Activated CD8-positive, alpha-beta T cell treated with anti-CD3 and anti-CD28 coated beads, Interleukin-2, amount 10 ng/mL, durations not matched to agents 7 days and 5 days (primary cell): ENCODE measurements at regions not wholly inside any gene's neighbourhood (a gene's known extent, or its start where the extent isn't known, plus 50 kb on each side); places are given as distances from the start of the nearest gene placed in this dataset.
"Not testable (repeated sequence)": the region's sequence is repeated elsewhere in the genome, so short reads cannot be mapped to it uniquely, and the experiment has no call there.

Experiments used
- ATAC-seq: fragments of 150-1000 bp; cut with Tn5 transposase; one replicate; pipeline ENCODE4 v1.10.0; 2021; ENCODE audit warnings: moderate library complexity
- CTCF ChIA-PET: fragments of 350-600 bp; sonication (Branson Sonifier 250); formaldehyde crosslinking; loops from one replicate; lab custom pipeline; 2021; ENCODE audit warnings: antibody characterized with exemption; lab: Charles Lee
- POLR2A ChIA-PET: fragments of 350-600 bp; sonication (Branson Sonifier 250); formaldehyde crosslinking; loops from one replicate; lab custom pipeline; 2021; ENCODE audit warnings: antibody characterized with exemption; lab: Charles Lee
- DNase-seq: peaks from one replicate; pipeline ENCODE4 v3.0.0-alpha.2; 2020
- H3K27ac Mint-ChIP-seq: one replicate; pipeline ENCODE4 v1.8.0; 2021; ENCODE audit warnings: mild to moderate bottlenecking, mixed read lengths
- H3K27me3 Mint-ChIP-seq: one replicate; pipeline ENCODE4 v1.8.0; 2021; ENCODE audit warnings: low read depth, mixed read lengths
- H3K36me3 Mint-ChIP-seq: one replicate; pipeline ENCODE4 v1.8.0; 2021; ENCODE audit warnings: low read depth, mixed read lengths
- H3K4me1 Mint-ChIP-seq: one replicate; pipeline ENCODE4 v1.8.0; 2021; ENCODE audit warnings: low read depth, mixed read lengths
- H3K4me3 Mint-ChIP-seq: one replicate; pipeline ENCODE4 v1.8.0; 2021; ENCODE audit warnings: mild to moderate bottlenecking, mixed read lengths
- H3K9me3 Mint-ChIP-seq: one replicate; pipeline ENCODE4 v1.8.0; 2022; ENCODE audit warnings: mixed read lengths; ENCODE audit not compliant: insufficient read depth

DNA sequence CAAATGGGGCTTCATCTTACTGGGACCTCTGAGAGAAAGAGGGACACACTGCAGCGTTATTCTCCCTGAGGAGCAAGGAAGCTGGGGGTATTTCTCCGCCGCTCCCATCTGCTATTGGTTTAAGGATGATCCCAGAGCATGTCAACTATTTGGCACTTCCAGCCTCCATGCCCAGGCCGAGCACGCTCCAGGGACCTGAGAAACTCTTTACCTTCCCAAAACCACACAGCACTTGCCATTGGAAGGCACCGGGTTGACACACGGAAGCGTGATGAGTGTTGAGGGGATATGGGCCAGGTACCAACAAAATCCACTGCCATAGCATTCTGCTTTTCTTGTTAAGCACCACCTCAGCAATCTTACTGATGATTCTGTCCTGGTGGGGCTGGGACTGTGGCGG lies 92.4 kb upstream of the SLC24A3 start:
- POLR2A ChIA-PET, result no interaction called here
- ATAC-seq, result no peak
- no peak for DNase-seq
- Mint-ChIP-seq H3K27ac (no peak overlapping the region), H3K27me3 (no peaks in the 10 kb centered on the region), H3K9me3 (no peaks in the 10 kb centered on the region), H3K4me3 (no peak overlapping the region), H3K4me1 (no peaks in the 10 kb centered on the region), H3K36me3 (no peaks in the 10 kb centered on the region)
- CTCF ChIA-PET, result no interaction called here

- ChIA-PET CTCF (no interaction called here), POLR2A (no interaction called here)
- DNase-seq (no peak), ATAC-seq (no peak)
- Mint-ChIP-seq H3K36me3 (no peaks in the 10 kb centered on the region), H3K4me1 (no peaks in the 10 kb centered on the region), H3K4me3 (no peak overlapping the region), H3K27me3 (no peaks in the 10 kb centered on the region), H3K27ac (no peak overlapping the region), H3K9me3 (no peaks in the 10 kb centered on the region)
Observed at GRCh38 chr20:19120569-19120968, 91.9 kb upstream of the SLC24A3 start.

- POLR2A ChIA-PET, result no interaction called here
- H3K4me3 Mint-ChIP-seq, result no peak overlapping the region
- H3K9me3 Mint-ChIP-seq, result no peaks in the 10 kb centered on the region
- no peaks in the 10 kb centered on the region for H3K27me3 Mint-ChIP-seq
- DNase-seq (no peak), ATAC-seq (no peak)
- no peak overlapping the region for H3K27ac Mint-ChIP-seq
- no peaks in the 10 kb centered on the region for H3K4me1 Mint-ChIP-seq
- CTCF ChIA-PET, result no interaction called here
- no peaks in the 10 kb centered on the region for H3K36me3 Mint-ChIP-seq
Observed at GRCh38 chr20:19121463-19121862, 91.0 kb upstream of the SLC24A3 start.

DNA sequence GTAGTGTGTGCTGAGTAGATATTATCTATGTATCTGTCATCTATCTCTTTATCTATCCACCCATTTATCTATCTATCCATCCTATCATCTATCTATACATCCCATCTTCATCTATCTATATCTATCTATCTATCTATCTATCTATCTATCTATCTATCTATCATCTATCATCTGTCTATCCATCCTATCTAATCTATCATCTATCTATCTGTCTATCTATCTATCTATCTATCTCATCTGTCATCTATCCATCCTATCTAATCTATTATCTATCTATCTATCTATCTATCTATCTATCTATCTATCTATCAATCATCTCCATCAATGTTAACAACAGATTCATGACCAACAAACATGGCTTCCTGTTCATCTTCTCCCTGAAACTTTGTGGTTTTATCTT lies 90.5 kb upstream of the SLC24A3 start:
- Mint-ChIP-seq H3K9me3 (no peaks in the 10 kb centered on the region), H3K27me3 (no peaks in the 10 kb centered on the region), H3K4me1 (no peaks in the 10 kb centered on the region), H3K36me3 (no peaks in the 10 kb centered on the region), H3K27ac (no peak overlapping the region), H3K4me3 (no peak overlapping the region)
- ATAC-seq, result no peak
- DNase-seq, result no peak
- POLR2A ChIA-PET, result no interaction called here
- CTCF ChIA-PET, result no interaction called here

GRCh38 chr20:19122395-19122794 lies 90.0 kb upstream of the SLC24A3 start:
- H3K27me3 Mint-ChIP-seq, result no peaks in the 10 kb centered on the region
- H3K4me3 Mint-ChIP-seq, result no peak overlapping the region
- ATAC-seq, result no peak
- CTCF ChIA-PET, result no interaction called here
- no peak for DNase-seq
- H3K9me3 Mint-ChIP-seq, result no peaks in the 10 kb centered on the region
- H3K36me3 Mint-ChIP-seq, result no peaks in the 10 kb centered on the region
- no peaks in the 10 kb centered on the region for H3K4me1 Mint-ChIP-seq
- POLR2A ChIA-PET, result no interaction called here
- H3K27ac Mint-ChIP-seq, result no peak overlapping the region

- ChIA-PET POLR2A (no interaction called here), CTCF (no interaction called here)
- ATAC-seq (no peak), DNase-seq (no peak)
- no peaks in the 10 kb centered on the region for H3K36me3 Mint-ChIP-seq
- H3K9me3 Mint-ChIP-seq, result no peaks in the 10 kb centered on the region
- no peak overlapping the region for H3K4me3 Mint-ChIP-seq
- H3K27me3 Mint-ChIP-seq, result peaks cover 2% of the 10 kb centered on the region
- H3K4me1 Mint-ChIP-seq, result no peaks in the 10 kb centered on the region
- no peak overlapping the region for H3K27ac Mint-ChIP-seq
Observed at GRCh38 chr20:19125508-19125907, 86.9 kb upstream of the SLC24A3 start.

DNA sequence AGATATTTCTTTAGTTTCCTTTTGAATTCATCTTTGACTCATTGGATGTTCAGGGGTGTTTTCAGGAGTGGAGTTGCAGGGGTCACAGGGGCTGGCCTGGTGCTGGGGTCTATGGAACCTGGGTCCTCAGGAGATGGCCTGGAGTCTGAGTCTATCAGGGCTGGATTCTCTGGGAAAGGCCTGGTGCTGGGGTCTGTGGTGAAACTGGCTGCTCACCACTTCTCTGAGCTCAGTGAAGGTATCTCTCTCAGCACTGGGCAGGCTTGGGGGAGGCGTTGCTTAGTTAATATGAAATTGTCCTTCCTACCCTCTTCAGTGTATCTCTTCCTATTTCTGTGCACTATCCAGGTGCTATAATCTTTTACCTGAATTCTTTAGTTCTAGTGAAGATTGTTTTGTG lies 83.1 kb upstream of the SLC24A3 start:
- DNase-seq (no peak), ATAC-seq (no peak)
- Mint-ChIP-seq H3K4me3 (no peak overlapping the region), H3K9me3 (no peaks in the 10 kb centered on the region), H3K27ac (no peak overlapping the region), H3K4me1 (no peaks in the 10 kb centered on the region), H3K36me3 (no peaks in the 10 kb centered on the region), H3K27me3 (peaks cover 2% of the 10 kb centered on the region)
- ChIA-PET CTCF (no interaction called here), POLR2A (no interaction called here)

DNA sequence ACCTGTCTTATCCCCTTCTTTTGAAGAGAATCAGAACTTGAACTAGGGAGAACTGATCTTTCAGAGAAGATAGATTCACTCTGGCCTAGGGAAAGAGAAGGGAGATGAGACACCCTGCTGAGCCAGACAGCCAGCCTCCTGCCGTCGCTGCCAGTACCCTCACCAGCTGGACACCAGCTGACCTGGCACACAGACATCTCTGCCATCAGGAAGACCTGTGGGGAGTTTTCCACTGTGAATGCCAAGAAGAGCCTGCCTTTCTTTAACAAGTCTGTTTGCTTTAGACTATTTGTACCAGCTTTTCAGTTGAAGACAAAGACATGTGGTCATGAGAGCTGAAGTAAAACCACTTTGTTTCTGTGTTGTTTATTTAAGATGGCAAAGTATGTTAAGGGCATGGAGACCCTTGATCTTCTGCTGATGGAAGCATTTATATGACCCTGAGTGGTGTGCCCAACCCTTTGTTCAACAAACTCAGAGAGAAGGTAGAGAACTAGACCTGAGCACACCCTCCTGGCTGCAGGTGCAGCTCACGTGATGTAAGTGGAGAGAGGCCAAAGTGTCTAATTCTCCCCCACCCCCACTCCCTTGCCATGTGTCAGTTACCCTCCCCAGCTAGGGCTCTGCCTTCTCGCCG lies 82.3 kb upstream of the SLC24A3 start:
- ChIA-PET CTCF (no interaction called here), POLR2A (no interaction called here)
- Mint-ChIP-seq H3K27ac (no peak overlapping the region), H3K36me3 (no peaks in the 10 kb centered on the region), H3K9me3 (no peaks in the 10 kb centered on the region), H3K4me3 (no peak overlapping the region), H3K27me3 (peaks cover 2% of the 10 kb centered on the region), H3K4me1 (no peaks in the 10 kb centered on the region)
- ATAC-seq, result no peak
- no peak for DNase-seq

DNA sequence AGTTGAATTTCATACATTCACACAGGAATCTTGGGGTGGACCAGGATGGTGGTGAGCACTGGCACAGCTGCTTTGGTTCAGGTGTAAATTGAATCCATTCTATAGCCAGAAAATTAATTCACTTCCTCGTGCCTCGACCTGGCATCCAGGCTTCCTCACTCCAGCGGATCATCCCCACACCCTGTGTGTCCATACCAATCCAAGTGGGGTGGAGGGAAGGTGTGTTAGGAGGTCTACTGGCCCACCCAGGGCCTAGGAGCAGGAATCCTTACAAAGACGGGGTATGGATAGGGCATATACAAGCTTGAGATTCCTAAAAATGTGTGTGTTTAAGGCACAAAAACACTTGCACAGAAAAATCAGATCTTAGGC lies 81.8 kb upstream of the SLC24A3 start:
- ATAC-seq, result no peak

DNA sequence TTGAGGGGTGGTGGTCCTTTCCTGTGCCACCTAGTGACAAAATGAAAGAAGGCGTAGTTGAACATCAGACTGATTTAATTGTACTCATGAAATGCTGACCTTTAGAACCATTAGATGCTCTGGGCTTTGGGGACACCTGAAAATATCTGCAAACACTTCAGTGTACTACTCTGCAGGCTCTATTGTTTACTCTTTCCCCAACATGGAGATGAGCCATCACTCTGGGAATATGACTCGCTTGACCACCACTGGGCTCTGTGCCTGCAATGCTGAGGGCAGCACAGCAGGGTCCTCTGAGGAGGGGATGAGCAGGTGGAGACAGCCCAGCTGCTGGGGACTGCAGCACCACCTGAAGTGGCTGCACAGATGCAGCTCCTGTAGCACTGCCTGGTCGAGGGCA lies 74.8 kb upstream of the SLC24A3 start:
- ChIA-PET POLR2A (no interaction called here), CTCF (no interaction called here)
- no peak overlapping the region for H3K4me3 Mint-ChIP-seq
- no peak overlapping the region for H3K27ac Mint-ChIP-seq
- H3K27me3 Mint-ChIP-seq, result no peaks in the 10 kb centered on the region
- no peak for DNase-seq
- no peak for ATAC-seq
- peaks cover 6% of the 10 kb centered on the region for H3K9me3 Mint-ChIP-seq
- H3K4me1 Mint-ChIP-seq, result no peaks in the 10 kb centered on the region
- H3K36me3 Mint-ChIP-seq, result no peaks in the 10 kb centered on the region

More for the DNA sequence above, 81.8 kb upstream of the SLC24A3 start:
- Mint-ChIP-seq H3K4me1 (no peaks in the 10 kb centered on the region), H3K9me3 (no peaks in the 10 kb centered on the region), H3K36me3 (no peaks in the 10 kb centered on the region), H3K27me3 (peaks cover 2% of the 10 kb centered on the region), H3K27ac (no peak overlapping the region), H3K4me3 (no peak overlapping the region)
- POLR2A ChIA-PET, result no interaction called here
- no peak for DNase-seq
- CTCF ChIA-PET, result no interaction called here

DNA sequence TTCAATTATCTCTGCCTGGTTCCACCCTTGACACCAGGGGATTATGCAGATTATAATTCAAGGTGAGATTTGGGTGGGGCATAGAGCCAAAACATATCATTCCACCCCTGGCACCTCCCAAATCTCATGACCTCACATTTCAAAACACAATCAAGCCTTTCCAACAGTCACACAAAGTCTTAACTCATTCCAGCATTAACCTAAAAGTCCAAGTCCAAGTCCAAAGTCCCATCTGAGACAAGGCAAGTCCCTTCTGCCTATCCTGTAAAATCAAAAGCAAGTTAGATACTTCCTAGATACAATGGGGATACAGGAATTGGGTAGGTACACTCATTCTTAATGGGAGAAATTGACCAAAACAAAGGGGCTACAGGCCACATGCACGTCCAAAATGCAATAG lies 73.7 kb upstream of the SLC24A3 start:
- ChIA-PET CTCF (no interaction called here), POLR2A (no interaction called here)
- H3K27ac Mint-ChIP-seq, result no peak overlapping the region
- no peaks in the 10 kb centered on the region for H3K4me1 Mint-ChIP-seq
- no peaks in the 10 kb centered on the region for H3K27me3 Mint-ChIP-seq
- no peaks in the 10 kb centered on the region for H3K36me3 Mint-ChIP-seq
- peaks cover 6% of the 10 kb centered on the region for H3K9me3 Mint-ChIP-seq
- no peak for DNase-seq
- no peak for ATAC-seq
- H3K4me3 Mint-ChIP-seq, result no peak overlapping the region

GRCh38 chr20:19139584-19139983 lies 72.9 kb upstream of the SLC24A3 start:
- H3K27me3 Mint-ChIP-seq, H3K4me1 Mint-ChIP-seq, CTCF ChIA-PET, POLR2A ChIA-PET, H3K4me3 Mint-ChIP-seq, DNase-seq, H3K36me3 Mint-ChIP-seq, ATAC-seq, H3K9me3 Mint-ChIP-seq, H3K27ac Mint-ChIP-seq: not testable (repeated sequence)

GRCh38 chr20:19141998-19142397 lies 70.4 kb upstream of the SLC24A3 start:
- H3K9me3 Mint-ChIP-seq, result peaks cover 6% of the 10 kb centered on the region
- no peak for DNase-seq
- ChIA-PET CTCF (no interaction called here), POLR2A (no interaction called here)
- no peaks in the 10 kb centered on the region for H3K4me1 Mint-ChIP-seq
- H3K27me3 Mint-ChIP-seq, result no peaks in the 10 kb centered on the region
- ATAC-seq, result no peak
- H3K27ac Mint-ChIP-seq, result no peak overlapping the region
- no peak overlapping the region for H3K4me3 Mint-ChIP-seq
- no peaks in the 10 kb centered on the region for H3K36me3 Mint-ChIP-seq
